NCI-H2171 treated with DMSO at 0.1 percent for 48 hours (cell line): ENCODE measurements at regions not wholly inside any gene's neighbourhood (a gene's known extent, or its start where the extent isn't known, plus 50 kb on each side); places are given as distances from the start of the nearest gene placed in this dataset.

Experiments
- DNase-seq: peaks from one replicate; lab custom pipeline; 2025; lab: John Stamatoyannopoulos, UW

GRCh38 chr3:10583798-10584708 is 78.7 kb upstream of the ATP2B2 start:
- no peak for DNase-seq

GRCh38 chr3:10585945-10586344 is 80.6 kb upstream of the ATP2B2 start:
- no peak for DNase-seq

- no peak for DNase-seq
These were observed 89.5 kb upstream of the ATP2B2 start for GRCh38 chr3:10594915-10595314.

- DNase-seq: no peak
These were observed 91.5 kb upstream of the ATP2B2 start for GRCh38 chr3:10596746-10597448.

GRCh38 chr3:10597733-10598132 is 92.3 kb upstream of the ATP2B2 start:
- DNase-seq: no peak

GRCh38 chr3:10599017-10599416 is 93.6 kb upstream of the ATP2B2 start:
- peak; percentile 25 for DNase-seq

- DNase-seq: peak; percentile 33
These were observed 94.1 kb upstream of the ATP2B2 start for GRCh38 chr3:10599444-10599843.

GRCh38 chr3:10600296-10600714 is 94.9 kb upstream of the ATP2B2 start:
- no peak for DNase-seq

GRCh38 chr3:10600726-10601125 is 95.3 kb upstream of the ATP2B2 start:
- no peak for DNase-seq

GRCh38 chr3:10601151-10601856 is 95.9 kb upstream of the ATP2B2 start:
- no peak for DNase-seq

- DNase-seq: no peak
These were observed 96.5 kb upstream of the ATP2B2 start for GRCh38 chr3:10601857-10602230.

- no peak for DNase-seq
These were observed 96.9 kb upstream of the ATP2B2 start for GRCh38 chr3:10602271-10602670.

- peak; percentile 50 for DNase-seq
These were observed 97.7 kb upstream of the ATP2B2 start for GRCh38 chr3:10602769-10603768.

GRCh38 chr3:10609134-10609533 is 103.7 kb upstream of the ATP2B2 start:
- DNase-seq: no peak

GRCh38 chr3:10614168-10614567 is 108.8 kb upstream of the ATP2B2 start:
- peak; percentile 91 for DNase-seq

GRCh38 chr3:10615715-10616114 is 110.3 kb upstream of the ATP2B2 start:
- DNase-seq: no peak

- DNase-seq: no peak
These were observed 110.9 kb upstream of the ATP2B2 start for GRCh38 chr3:10616321-10616720.

- DNase-seq: peak; percentile 16
These were observed 114.8 kb upstream of the ATP2B2 start for GRCh38 chr3:10619989-10620832.

- DNase-seq: no peak
These were observed 115.4 kb upstream of the ATP2B2 start for GRCh38 chr3:10620833-10621082.

GRCh38 chr3:10623578-10624275 is 118.3 kb upstream of the ATP2B2 start:
- DNase-seq: no peak
